ENCODE measurements at regions not wholly inside any gene's neighbourhood (a gene's known extent, or its start where the extent isn't known, plus 50 kb on each side); places are given as distances from the start of the nearest gene placed in this dataset.

GRCh38 chr13:102933523-102933922 is 87.7 kb downstream of the ERCC5 start:
- TF ChIP-seq, protein P1, sequence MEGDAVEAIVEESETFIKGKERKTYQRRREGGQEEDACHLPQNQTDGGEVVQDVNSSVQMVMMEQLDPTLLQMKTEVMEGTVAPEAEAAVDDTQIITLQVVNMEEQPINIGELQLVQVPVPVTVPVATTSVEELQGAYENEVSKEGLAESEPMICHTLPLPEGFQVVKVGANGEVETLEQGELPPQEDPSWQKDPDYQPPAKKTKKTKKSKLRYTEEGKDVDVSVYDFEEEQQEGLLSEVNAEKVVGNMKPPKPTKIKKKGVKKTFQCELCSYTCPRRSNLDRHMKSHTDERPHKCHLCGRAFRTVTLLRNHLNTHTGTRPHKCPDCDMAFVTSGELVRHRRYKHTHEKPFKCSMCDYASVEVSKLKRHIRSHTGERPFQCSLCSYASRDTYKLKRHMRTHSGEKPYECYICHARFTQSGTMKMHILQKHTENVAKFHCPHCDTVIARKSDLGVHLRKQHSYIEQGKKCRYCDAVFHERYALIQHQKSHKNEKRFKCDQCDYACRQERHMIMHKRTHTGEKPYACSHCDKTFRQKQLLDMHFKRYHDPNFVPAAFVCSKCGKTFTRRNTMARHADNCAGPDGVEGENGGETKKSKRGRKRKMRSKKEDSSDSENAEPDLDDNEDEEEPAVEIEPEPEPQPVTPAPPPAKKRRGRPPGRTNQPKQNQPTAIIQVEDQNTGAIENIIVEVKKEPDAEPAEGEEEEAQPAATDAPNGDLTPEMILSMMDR (optimal IDR thresholded peaks at IDR 0.05 in 1 of 3, IDR thresholded peaks at IDR 0.05 in 1 of 3, conservative IDR thresholded peaks at IDR 0.05 in 1 of 3; ENCODE audit: extremely low read depth in 1 of 3, insufficient read depth in 2 of 3, low read length in 3 of 3): no peak
- TF ChIP-seq EZH2 (IDR thresholded peaks at IDR 0.05; ENCODE audit: low read length): no peak

All from keratinocyte (primary cell).